SU-DHL-6 (cell line): ENCODE measurements at regions not wholly inside any gene's neighbourhood (a gene's known extent, or its start where the extent isn't known, plus 50 kb on each side); places are given as distances from the start of the nearest gene placed in this dataset.

Experiments used
- H2AFZ ChIP-seq: fragments of 200-600 bp; sonication (generic); 2 replicates; pipeline ENCODE4 v1.6.1; 2014; ENCODE audit warnings: low read depth, mild to moderate bottlenecking, moderate library complexity, mixed read lengths, antibody characterized with exemption, low read length; ENCODE audit not compliant: severe bottlenecking
- H3F3A ChIP-seq: fragments of 200-600 bp; shearing (Covaris generic); 2 replicates; pipeline ENCODE4 v1.6.0; 2016; ENCODE audit warnings: antibody characterized with exemption, mild to moderate bottlenecking; ENCODE audit not compliant: insufficient read depth
- H3K27ac ChIP-seq: fragments of 200-600 bp; sonication (generic); 2 replicates; pipeline ENCODE4 v1.5.1; 2016; ENCODE audit warnings: low read depth, mild to moderate bottlenecking, low read length, moderate library complexity, mixed read lengths
- H3K27me3 ChIP-seq: fragments of 200-600 bp; sonication (generic), shearing (Covaris generic); 2 replicates; pipeline ENCODE4 v1.6.0; 2014; ENCODE audit warnings: mild to moderate bottlenecking, low read length
- H3K36me3 ChIP-seq: fragments of 200-600 bp; sonication (generic); 2 replicates; pipeline ENCODE4 v1.6.1; 2014; ENCODE audit warnings: mild to moderate bottlenecking, low read length, mixed read lengths
- H3K4me2 ChIP-seq: fragments of 300-600, 200-600 bp; shearing (Covaris generic), sonication (generic); 2 replicates; pipeline ENCODE4 v1.6.0; 2014; ENCODE audit warnings: low read length, low read depth, mild to moderate bottlenecking; ENCODE audit not compliant: poor library complexity, severe bottlenecking
- H3K4me3 ChIP-seq: fragments of 200-600 bp; sonication (generic); 2 replicates; pipeline ENCODE4 v1.5.1; 2014; ENCODE audit warnings: antibody characterized with exemption, low read length, mild to moderate bottlenecking, mixed read lengths; ENCODE audit not compliant: insufficient read depth, poor library complexity, severe bottlenecking
- H3K79me2 ChIP-seq: fragments of 200-600 bp; sonication (generic); 2 replicates; pipeline ENCODE4 v1.6.1; 2014; ENCODE audit warnings: mild to moderate bottlenecking, low read length, moderate library complexity; ENCODE audit not compliant: insufficient read depth
- H3K9ac ChIP-seq: fragments of 200-600 bp; sonication (generic); 2 replicates; pipeline ENCODE4 v1.7.0; 2014; ENCODE audit warnings: mild to moderate bottlenecking, low read length
- H3K9me2 ChIP-seq: fragments of 200-600 bp; sonication (generic); replicated peaks from 2 replicates; pipeline ENCODE4 v1.6.1; 2014; ENCODE audit warnings: low read length; ENCODE audit not compliant: insufficient read depth
- H3K9me3 ChIP-seq: fragments of 200-600 bp; sonication (generic); 2 replicates; pipeline ENCODE4 v1.6.1; 2014; ENCODE audit warnings: low read length, mixed read lengths; ENCODE audit not compliant: insufficient read depth
- H4K20me1 ChIP-seq: fragments of 200-600 bp; sonication (generic); 2 replicates; pipeline ENCODE4 v1.6.1; 2014; ENCODE audit warnings: low read depth, mild to moderate bottlenecking, antibody characterized with exemption, low read length, moderate library complexity, mixed read lengths
- EZH2phosphoT487 ChIP-seq: fragments of 200-600 bp; sonication (generic), shearing (Covaris generic); conservative IDR thresholded peaks from 2 replicates; pipeline ENCODE4 v1.6.1; 2018; ENCODE audit warnings: mild to moderate bottlenecking, antibody characterized with exemption, low read length, moderate library complexity, mixed read lengths
- TF ChIP-seq, protein P1 (sequence below): fragments of 200-600 bp; sonication (generic); IDR thresholded peaks from one replicate; pipeline ENCODE4 v1.5.1; 2017; ENCODE audit warnings: antibody characterized with exemption, mild to moderate bottlenecking, low read length, moderate library complexity; ENCODE audit not compliant: insufficient read depth, poor library complexity, severe bottlenecking

DNA sequence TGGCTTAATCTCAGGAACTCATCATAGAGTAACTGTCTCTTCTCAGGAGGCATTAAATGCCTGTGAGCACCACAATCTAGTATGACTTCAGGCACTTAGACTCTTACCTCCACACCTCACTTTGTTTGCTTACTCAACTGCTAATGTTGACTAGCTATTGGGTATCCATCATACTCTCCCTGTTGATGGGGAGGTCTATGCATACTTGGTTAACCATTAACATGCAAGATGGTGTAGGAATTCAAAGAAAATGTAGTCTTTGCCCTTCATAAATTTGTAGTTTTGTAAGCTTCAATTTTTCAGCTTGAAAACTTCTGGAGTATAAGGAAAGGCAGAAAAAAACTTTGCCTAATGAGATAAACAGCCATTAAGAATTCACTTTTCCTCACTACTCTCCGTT is 501.0 kb upstream of the MARCKS start:
- Histone ChIP-seq H3K9ac (no peak overlapping the region), H3K27ac (no peak overlapping the region), H3K4me3 (no peak overlapping the region), H3F3A (no peaks in the 10 kb centered on the region), H3K4me2 (no peak overlapping the region), H3K9me2 (no peaks in the 10 kb centered on the region), H3K79me2 (no peaks in the 10 kb centered on the region), H4K20me1 (no peaks in the 10 kb centered on the region), H3K36me3 (no peaks in the 10 kb centered on the region), H2AFZ (no peak overlapping the region), H3K9me3 (no peaks in the 10 kb centered on the region), H3K27me3 (no peaks in the 10 kb centered on the region)
- TF ChIP-seq, protein P1, sequence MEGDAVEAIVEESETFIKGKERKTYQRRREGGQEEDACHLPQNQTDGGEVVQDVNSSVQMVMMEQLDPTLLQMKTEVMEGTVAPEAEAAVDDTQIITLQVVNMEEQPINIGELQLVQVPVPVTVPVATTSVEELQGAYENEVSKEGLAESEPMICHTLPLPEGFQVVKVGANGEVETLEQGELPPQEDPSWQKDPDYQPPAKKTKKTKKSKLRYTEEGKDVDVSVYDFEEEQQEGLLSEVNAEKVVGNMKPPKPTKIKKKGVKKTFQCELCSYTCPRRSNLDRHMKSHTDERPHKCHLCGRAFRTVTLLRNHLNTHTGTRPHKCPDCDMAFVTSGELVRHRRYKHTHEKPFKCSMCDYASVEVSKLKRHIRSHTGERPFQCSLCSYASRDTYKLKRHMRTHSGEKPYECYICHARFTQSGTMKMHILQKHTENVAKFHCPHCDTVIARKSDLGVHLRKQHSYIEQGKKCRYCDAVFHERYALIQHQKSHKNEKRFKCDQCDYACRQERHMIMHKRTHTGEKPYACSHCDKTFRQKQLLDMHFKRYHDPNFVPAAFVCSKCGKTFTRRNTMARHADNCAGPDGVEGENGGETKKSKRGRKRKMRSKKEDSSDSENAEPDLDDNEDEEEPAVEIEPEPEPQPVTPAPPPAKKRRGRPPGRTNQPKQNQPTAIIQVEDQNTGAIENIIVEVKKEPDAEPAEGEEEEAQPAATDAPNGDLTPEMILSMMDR = no peak
- TF ChIP-seq EZH2phosphoT487 = no peak

DNA sequence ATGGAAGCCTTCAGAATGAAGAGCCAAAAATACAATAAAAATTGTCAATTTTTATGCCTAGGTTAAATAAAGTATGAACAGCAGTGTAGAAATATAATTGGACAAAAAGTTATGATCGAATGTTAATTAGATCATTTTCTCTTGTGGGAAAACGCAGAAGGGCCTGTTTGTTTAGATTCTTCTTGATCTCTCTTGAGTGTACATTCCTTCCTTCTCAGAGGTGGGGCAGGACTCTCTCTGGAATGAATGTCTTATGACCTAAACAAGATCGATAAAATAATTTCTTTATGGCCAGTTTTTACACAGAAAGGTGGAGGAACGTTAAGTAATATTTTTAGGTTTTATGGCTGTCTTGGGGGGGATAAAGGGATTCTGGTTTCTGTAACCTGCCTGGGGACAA is 500.1 kb upstream of the MARCKS start:
- Histone ChIP-seq H2AFZ (no peak overlapping the region), H3K9me2 (no peaks in the 10 kb centered on the region), H3K27me3 (no peaks in the 10 kb centered on the region), H3F3A (no peaks in the 10 kb centered on the region), H3K9me3 (no peaks in the 10 kb centered on the region), H3K4me2 (no peak overlapping the region), H3K79me2 (no peaks in the 10 kb centered on the region), H3K27ac (no peak overlapping the region), H3K36me3 (no peaks in the 10 kb centered on the region), H3K9ac (no peak overlapping the region), H4K20me1 (no peaks in the 10 kb centered on the region), H3K4me3 (no peak overlapping the region)
- no peak for TF ChIP-seq EZH2phosphoT487
- TF ChIP-seq, protein P1 = no peak

DNA sequence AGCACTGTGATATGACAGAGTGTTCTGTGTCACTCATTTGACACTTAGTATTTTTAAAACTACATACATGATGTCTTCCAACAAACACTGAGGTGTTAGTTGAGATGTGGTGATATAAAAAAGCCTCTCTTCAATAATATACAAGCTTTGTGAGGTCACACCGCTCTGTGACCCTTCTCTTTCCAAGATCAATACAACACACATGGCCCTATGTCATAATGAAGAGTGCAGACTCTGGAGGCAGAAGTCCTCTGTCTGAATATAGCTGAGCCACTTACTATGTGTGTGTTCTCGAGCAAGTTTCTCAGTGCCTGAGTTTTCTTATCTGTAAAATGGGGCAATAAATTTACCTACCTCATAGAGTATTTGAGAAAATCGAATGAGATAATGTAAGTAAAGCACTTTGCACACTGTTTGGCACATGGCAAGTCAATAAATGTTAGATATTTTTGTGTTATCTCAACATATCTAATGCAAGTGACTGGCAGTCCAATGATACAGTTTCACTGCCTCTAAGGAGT is 499.0 kb upstream of the MARCKS start:
- Histone ChIP-seq H4K20me1 (no peaks in the 10 kb centered on the region), H3K4me2 (no peak overlapping the region), H3K4me3 (no peak overlapping the region), H3K36me3 (no peaks in the 10 kb centered on the region), H3K9ac (no peak overlapping the region), H3K9me2 (no peaks in the 10 kb centered on the region), H3F3A (no peaks in the 10 kb centered on the region), H3K27ac (no peak overlapping the region), H3K27me3 (no peaks in the 10 kb centered on the region), H2AFZ (no peak overlapping the region), H3K9me3 (no peaks in the 10 kb centered on the region), H3K79me2 (no peaks in the 10 kb centered on the region)
- no peak for TF ChIP-seq EZH2phosphoT487
- TF ChIP-seq, protein P1 = no peak
